Lower leg skin (tissue), 3 donors: ENCODE measurements at regions not wholly inside any gene's neighbourhood (a gene's known extent, or its start where the extent isn't known, plus 50 kb on each side); places are given as distances from the start of the nearest gene placed in this dataset.

Experiments used
- CTCF ChIP-seq, 3 donors: fragments of 450-650 bp; IDR thresholded peaks; one replicate each; pipeline ENCODE4 v1.5.1; 2016; ENCODE audit warnings: antibody characterized with exemption in 3 of 3, mild to moderate bottlenecking in 3 of 3, moderate library complexity in 2 of 3
- POLR2A ChIP-seq, 2 donors: fragments of 450-650 bp; IDR thresholded peaks; one replicate each; pipeline ENCODE4 v1.6.1; 2016 to 2017; ENCODE audit warnings: antibody characterized with exemption in 2 of 2, mild to moderate bottlenecking in 1 of 2, moderate library complexity in 1 of 2

GRCh38 chr21:22450507-22450906 lies 1452.3 kb downstream of the NCAM2 start:
- TF ChIP-seq CTCF (IDR thresholded peaks at IDR 0.05) (no peak), POLR2A (IDR thresholded peaks at IDR 0.05) (no peak)
